HL-60 (cell line): ENCODE measurements at regions not wholly inside any gene's neighbourhood (a gene's known extent, or its start where the extent isn't known, plus 50 kb on each side); places are given as distances from the start of the nearest gene placed in this dataset.

Source experiments
- DNase-seq, 2 experiments: peaks; one replicate each; pipeline ENCODE4 v3.0.0-alpha.2; 2010 to 2020; ENCODE audit warnings: low read depth in 1 of 2, low spot score in 1 of 2
- H3K27ac ChIP-seq: fragments of 250-450 bp; sonication (Bioruptor Pico); replicated peaks from 2 replicates; pipeline ENCODE4 v1.5.1; 2020; ENCODE audit warnings: mild to moderate bottlenecking, moderate library complexity
- H3K27me3 ChIP-seq: fragments of 250-450 bp; sonication (Bioruptor Pico); 2 replicates; pipeline ENCODE4 v1.5.1; 2021; ENCODE audit warnings: mild to moderate bottlenecking, moderate library complexity; ENCODE audit not compliant: insufficient read depth, poor library complexity, severe bottlenecking
- H3K4me3 ChIP-seq: replicated peaks from 2 replicates; pipeline ENCODE4 v1.5.1; 2011; ENCODE audit warnings: mild to moderate bottlenecking, control low read depth, low read length; ENCODE audit not compliant: insufficient read depth
- GABPA ChIP-seq: IDR thresholded peaks from 2 replicates; pipeline ENCODE4 v1.6.1; 2012; ENCODE audit warnings: low read depth
- POLR2AphosphoS5 ChIP-seq: IDR thresholded peaks from 2 replicates; pipeline ENCODE4 v1.6.1; 2012; ENCODE audit warnings: low read depth
- SPI1 ChIP-seq: IDR thresholded peaks from 2 replicates; pipeline ENCODE4 v1.6.1; 2012; ENCODE audit warnings: low read depth, mild to moderate bottlenecking, borderline replicate concordance
- TF ChIP-seq, protein P1 (sequence below): IDR thresholded peaks from one replicate; pipeline ENCODE4 v1.5.1; 2011; ENCODE audit warnings: low read length, control low read depth, inconsistent platforms; ENCODE audit not compliant: insufficient read depth
- TF ChIP-seq, protein P2 (sequence below): IDR thresholded peaks from 2 replicates; pipeline ENCODE4 v1.6.1; 2012; ENCODE audit warnings: low read depth; ENCODE audit not compliant: insufficient replicate concordance

DNA sequence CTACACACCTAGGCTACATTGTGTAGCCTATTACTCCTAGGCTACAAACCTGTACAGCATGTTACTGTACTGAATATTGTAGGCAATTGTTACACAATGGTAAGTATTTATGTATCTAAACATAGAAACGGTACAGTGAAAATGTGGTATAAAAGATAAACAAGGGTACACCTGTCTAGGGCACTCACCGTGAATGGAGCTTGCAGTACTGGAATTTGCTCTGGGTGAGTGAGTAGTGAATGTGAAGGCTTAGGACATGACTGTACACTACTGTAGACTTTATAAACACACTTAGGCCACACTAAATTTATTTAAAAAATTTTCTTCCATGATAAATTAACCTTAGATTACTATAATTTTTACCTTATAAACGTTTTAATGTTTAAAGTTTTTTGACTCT lies 171.7 kb upstream of the NCAM1 start:
- TF ChIP-seq POLR2AphosphoS5: no peak
- no peak for TF ChIP-seq SPI1
- TF ChIP-seq GABPA: no peak
- TF ChIP-seq, protein P1, sequence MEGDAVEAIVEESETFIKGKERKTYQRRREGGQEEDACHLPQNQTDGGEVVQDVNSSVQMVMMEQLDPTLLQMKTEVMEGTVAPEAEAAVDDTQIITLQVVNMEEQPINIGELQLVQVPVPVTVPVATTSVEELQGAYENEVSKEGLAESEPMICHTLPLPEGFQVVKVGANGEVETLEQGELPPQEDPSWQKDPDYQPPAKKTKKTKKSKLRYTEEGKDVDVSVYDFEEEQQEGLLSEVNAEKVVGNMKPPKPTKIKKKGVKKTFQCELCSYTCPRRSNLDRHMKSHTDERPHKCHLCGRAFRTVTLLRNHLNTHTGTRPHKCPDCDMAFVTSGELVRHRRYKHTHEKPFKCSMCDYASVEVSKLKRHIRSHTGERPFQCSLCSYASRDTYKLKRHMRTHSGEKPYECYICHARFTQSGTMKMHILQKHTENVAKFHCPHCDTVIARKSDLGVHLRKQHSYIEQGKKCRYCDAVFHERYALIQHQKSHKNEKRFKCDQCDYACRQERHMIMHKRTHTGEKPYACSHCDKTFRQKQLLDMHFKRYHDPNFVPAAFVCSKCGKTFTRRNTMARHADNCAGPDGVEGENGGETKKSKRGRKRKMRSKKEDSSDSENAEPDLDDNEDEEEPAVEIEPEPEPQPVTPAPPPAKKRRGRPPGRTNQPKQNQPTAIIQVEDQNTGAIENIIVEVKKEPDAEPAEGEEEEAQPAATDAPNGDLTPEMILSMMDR: no peak
- TF ChIP-seq, protein P2, sequence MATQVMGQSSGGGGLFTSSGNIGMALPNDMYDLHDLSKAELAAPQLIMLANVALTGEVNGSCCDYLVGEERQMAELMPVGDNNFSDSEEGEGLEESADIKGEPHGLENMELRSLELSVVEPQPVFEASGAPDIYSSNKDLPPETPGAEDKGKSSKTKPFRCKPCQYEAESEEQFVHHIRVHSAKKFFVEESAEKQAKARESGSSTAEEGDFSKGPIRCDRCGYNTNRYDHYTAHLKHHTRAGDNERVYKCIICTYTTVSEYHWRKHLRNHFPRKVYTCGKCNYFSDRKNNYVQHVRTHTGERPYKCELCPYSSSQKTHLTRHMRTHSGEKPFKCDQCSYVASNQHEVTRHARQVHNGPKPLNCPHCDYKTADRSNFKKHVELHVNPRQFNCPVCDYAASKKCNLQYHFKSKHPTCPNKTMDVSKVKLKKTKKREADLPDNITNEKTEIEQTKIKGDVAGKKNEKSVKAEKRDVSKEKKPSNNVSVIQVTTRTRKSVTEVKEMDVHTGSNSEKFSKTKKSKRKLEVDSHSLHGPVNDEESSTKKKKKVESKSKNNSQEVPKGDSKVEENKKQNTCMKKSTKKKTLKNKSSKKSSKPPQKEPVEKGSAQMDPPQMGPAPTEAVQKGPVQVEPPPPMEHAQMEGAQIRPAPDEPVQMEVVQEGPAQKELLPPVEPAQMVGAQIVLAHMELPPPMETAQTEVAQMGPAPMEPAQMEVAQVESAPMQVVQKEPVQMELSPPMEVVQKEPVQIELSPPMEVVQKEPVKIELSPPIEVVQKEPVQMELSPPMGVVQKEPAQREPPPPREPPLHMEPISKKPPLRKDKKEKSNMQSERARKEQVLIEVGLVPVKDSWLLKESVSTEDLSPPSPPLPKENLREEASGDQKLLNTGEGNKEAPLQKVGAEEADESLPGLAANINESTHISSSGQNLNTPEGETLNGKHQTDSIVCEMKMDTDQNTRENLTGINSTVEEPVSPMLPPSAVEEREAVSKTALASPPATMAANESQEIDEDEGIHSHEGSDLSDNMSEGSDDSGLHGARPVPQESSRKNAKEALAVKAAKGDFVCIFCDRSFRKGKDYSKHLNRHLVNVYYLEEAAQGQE: no peak
- H3K4me3 ChIP-seq: no peak overlapping the region
- H3K27me3 ChIP-seq: no peaks in the 10 kb centered on the region
- no peak overlapping the region for H3K27ac ChIP-seq
- DNase-seq: no peak

DNA sequence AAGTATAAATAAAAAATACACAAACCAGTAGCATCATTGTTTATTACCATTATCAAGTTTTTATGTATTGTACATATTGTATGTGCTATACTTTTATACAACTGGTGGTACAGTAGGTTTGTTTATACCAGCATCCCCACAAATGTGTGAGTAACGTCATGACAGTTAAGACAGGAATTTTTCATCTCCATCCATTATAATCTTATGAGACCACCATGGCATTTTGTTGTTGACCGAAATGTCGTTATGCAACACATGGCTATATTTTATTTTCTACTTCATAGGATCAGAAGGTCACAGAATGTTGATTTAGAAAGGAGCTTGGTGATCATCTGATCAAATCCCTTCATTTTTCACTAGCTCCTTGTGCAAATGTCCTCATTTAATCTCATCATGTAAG lies 170.9 kb upstream of the NCAM1 start:
- Histone ChIP-seq H3K4me3 (no peak overlapping the region), H3K27me3 (no peaks in the 10 kb centered on the region), H3K27ac (no peak overlapping the region)
- TF ChIP-seq SPI1 (no peak), POLR2AphosphoS5 (no peak), GABPA (no peak)
- TF ChIP-seq, protein P1: no peak
- TF ChIP-seq, protein P2: no peak
- no peak for DNase-seq

DNA sequence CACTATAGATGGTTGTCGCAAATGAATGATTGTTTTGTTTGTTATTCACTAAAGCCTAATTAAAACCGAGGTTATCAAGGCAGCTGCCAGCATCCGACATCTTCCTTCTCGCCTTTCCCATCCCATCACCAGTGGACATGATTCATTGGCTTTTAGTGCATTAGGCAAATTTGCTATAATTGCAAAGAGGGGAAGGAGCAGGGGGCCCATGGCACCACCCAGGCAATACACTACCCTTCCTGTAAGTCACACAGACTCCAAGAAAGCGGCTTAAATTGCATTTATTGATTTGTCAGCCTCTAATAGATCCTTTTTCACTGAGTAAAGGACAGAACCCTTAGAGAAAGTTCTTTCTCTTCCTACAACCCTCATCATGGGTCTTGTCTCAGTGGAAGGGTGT lies 169.2 kb upstream of the NCAM1 start:
- H3K4me3 ChIP-seq: no peak overlapping the region
- no peaks in the 10 kb centered on the region for H3K27me3 ChIP-seq
- no peak overlapping the region for H3K27ac ChIP-seq
- no peak for DNase-seq
- TF ChIP-seq, protein P2: no peak
- TF ChIP-seq POLR2AphosphoS5: no peak
- TF ChIP-seq, protein P1: no peak
- TF ChIP-seq SPI1: no peak
- no peak for TF ChIP-seq GABPA
